ENCODE measurements at regions not wholly inside any gene's neighbourhood (a gene's known extent, or its start where the extent isn't known, plus 50 kb on each side); places are given as distances from the start of the nearest gene placed in this dataset.

GRCh38 chr3:95217661-95218060, 1154.8 kb downstream of the NSUN3 start:
- no peak for TF ChIP-seq CTCF (IDR thresholded peaks at IDR 0.05)
- no peak for TF ChIP-seq EZH2phosphoT487 (IDR thresholded peaks at IDR 0.05)

Data from neural progenitor cell (in vitro differentiated cells).